ENCODE measurements at regions not wholly inside any gene's neighbourhood (a gene's known extent, or its start where the extent isn't known, plus 50 kb on each side); places are given as distances from the start of the nearest gene placed in this dataset. TPM values are rescaled to one million over a fixed set of nuclear protein-coding genes. Genes with fewer than 3 reads are reported as not detected.

DNA sequence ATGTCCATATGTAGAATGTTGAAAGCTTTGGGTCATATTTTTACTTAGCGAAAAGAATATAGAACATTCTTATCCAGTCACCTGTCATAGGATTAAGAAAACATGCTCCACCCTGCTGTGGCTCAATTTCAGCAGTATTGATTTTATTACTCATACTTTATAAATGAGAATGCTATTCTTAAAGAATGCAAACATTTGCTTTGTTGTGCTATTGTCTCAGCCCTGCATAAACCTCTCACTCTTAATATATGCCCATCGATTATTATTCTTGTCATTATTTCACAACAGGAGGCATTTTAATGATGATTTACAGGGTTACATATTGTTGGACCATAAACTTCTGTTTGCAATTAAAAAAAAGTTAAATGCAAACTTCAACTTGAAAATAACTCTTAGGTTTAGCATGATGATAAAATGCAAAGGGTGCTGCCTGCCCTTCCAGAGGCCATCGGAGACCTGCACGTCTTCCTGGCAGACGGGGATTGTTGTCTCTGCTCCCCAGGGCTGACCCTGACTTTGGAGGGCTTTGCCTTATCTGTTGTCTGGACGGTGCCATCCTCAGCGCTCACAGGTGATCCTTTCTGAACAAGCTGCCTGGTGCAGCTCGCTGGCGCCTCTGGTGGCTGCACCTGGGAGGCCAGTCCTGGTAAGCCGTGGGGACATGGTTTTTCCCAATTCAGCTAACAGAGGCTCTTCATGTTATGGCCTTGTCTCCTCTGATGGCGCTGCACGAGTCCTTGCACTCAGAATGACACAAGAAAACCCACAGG, 50.0 kb upstream of the SHH start:
- Histone ChIP-seq H4K20me1 (ENCODE audit: insufficient read depth, low read length) (no peaks in the 10 kb centered on the region), H3K4me1 (ENCODE audit: insufficient read depth, low read length) (no peaks in the 10 kb centered on the region), H3K9me3 (ENCODE audit: low read depth, low read length) (no peaks in the 10 kb centered on the region), H2AFZ (ENCODE audit: low read length) (no peak overlapping the region), H3K79me2 (ENCODE audit: insufficient read depth, low read length) (no peaks in the 10 kb centered on the region), H3K4me2 (ENCODE audit: insufficient read depth, low read length) (no peak overlapping the region), H3K27me3 (ENCODE audit: insufficient read depth, low read length) (no peaks in the 10 kb centered on the region), H3K4me3 (ENCODE audit: insufficient read depth, low read length) (no peak overlapping the region), H3K36me3 (ENCODE audit: insufficient read depth, low read length) (no peaks in the 10 kb centered on the region), H3K27ac (ENCODE audit: low read depth, low read length) (no peak overlapping the region)
- no peak for DNase-seq (ENCODE audit: insufficient read length, low spot score, missing footprints)
- TF ChIP-seq, protein P1, sequence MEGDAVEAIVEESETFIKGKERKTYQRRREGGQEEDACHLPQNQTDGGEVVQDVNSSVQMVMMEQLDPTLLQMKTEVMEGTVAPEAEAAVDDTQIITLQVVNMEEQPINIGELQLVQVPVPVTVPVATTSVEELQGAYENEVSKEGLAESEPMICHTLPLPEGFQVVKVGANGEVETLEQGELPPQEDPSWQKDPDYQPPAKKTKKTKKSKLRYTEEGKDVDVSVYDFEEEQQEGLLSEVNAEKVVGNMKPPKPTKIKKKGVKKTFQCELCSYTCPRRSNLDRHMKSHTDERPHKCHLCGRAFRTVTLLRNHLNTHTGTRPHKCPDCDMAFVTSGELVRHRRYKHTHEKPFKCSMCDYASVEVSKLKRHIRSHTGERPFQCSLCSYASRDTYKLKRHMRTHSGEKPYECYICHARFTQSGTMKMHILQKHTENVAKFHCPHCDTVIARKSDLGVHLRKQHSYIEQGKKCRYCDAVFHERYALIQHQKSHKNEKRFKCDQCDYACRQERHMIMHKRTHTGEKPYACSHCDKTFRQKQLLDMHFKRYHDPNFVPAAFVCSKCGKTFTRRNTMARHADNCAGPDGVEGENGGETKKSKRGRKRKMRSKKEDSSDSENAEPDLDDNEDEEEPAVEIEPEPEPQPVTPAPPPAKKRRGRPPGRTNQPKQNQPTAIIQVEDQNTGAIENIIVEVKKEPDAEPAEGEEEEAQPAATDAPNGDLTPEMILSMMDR (IDR thresholded peaks at IDR 0.05; ENCODE audit: extremely low read depth, low read depth, low read length), result no peak

Small RNA genes lying in the stretch of these regions (small RNA-seq; reads per million reads assigned to genes)
- not detected for gene AC093813.1
- not detected for gene RF00019

Measured in osteoblast (primary cell).